ENCODE measurements at regions not wholly inside any gene's neighbourhood (a gene's known extent, or its start where the extent isn't known, plus 50 kb on each side); places are given as distances from the start of the nearest gene placed in this dataset.

- peaks cover 0 to 3% of the 10 kb centered on the region in 2 experiments; a peak in 1 of 5 replicates for H3K27me3 ChIP-seq (ENCODE audit: control insufficient read depth in 1 of 2, insufficient read depth in 2 of 2, low read length in 2 of 2)
- H4K20me1 ChIP-seq (ENCODE audit: insufficient read depth, low read length): no peaks in the 10 kb centered on the region
- H3K36me3 ChIP-seq (replicated peaks in 1 of 2; ENCODE audit: control insufficient read depth in 1 of 2, insufficient read depth in 2 of 2, low read length in 2 of 2): no peaks in the 10 kb centered on the region
- CTCF ChIA-PET (ENCODE audit: low intra/inter-chr PET ratio, low total read pairs): no interaction called here
- no TSS peak for BruUV-seq (replicated peaks)
- H3K4me2 ChIP-seq (ENCODE audit: low read depth, low read length): no peak overlapping the region
- no peak overlapping the region for H3K27ac ChIP-seq (ENCODE audit: extremely low read length, insufficient read depth, low read length)
- in situ Hi-C loops (cut with HindIII; ENCODE audit: extremely low pct_ligation_motif_present, low pct_unique_long_range_greater_than_20kb) (no loop called here), intact Hi-C loops (cut with micrococcal nuclease; ENCODE audit: unreplicated experiment) (no loop called here)
- H3K9me3 ChIP-seq (ENCODE audit: low read length): no peaks in the 10 kb centered on the region
- no peaks in the 10 kb centered on the region for H3K79me2 ChIP-seq (ENCODE audit: insufficient read depth, low read length)
- no peak overlapping the region for H2AFZ ChIP-seq (ENCODE audit: low read length)
- FAIRE-seq (no peak), ATAC-seq (no peak), DNase-seq (ENCODE audit: low spot score) (no peak)
- POLR2A ChIA-PET: no interaction called here
- H3K9ac ChIP-seq (ENCODE audit: insufficient read depth, low read depth, low read length): no peak overlapping the region
- H3K4me3 ChIP-seq (replicated peaks in 1 of 3; ENCODE audit: insufficient read depth in 1 of 3, low read depth in 2 of 3, low read length in 3 of 3): no peak overlapping the region
- peaks cover 18% of the 10 kb centered on the region for H3K4me1 ChIP-seq (ENCODE audit: insufficient read depth, low read length)
- TF ChIP-seq ZFP41 (CRISPR knock-in tag; IDR thresholded peaks at IDR 0.05; ENCODE audit: borderline replicate concordance): no peak
- no peak for TF ChIP-seq FOXP1 (IDR thresholded peaks at IDR 0.05)
- no peak for TF ChIP-seq FOXP1 (CRISPR knock-in tag; IDR thresholded peaks at IDR 0.05)
- TF ChIP-seq RERE (CRISPR knock-in tag; IDR thresholded peaks at IDR 0.05; ENCODE audit: low read depth): no peak
- 42% methylated on average over 4 of the region's 4 CpGs for WGBS (ENCODE audit: low lambda C conversion rate)
Observed at GRCh38 chr3:160090653-160091052, 102.0 kb downstream of the IL12A start.

- no TSS peak for BruUV-seq (replicated peaks)
- no peak overlapping the region for H3K9ac ChIP-seq (ENCODE audit: insufficient read depth, low read depth, low read length)
- no peak overlapping the region for H2AFZ ChIP-seq (ENCODE audit: low read length)
- H3K27me3 ChIP-seq (ENCODE audit: control insufficient read depth in 1 of 2, insufficient read depth in 2 of 2, low read length in 2 of 2): peaks cover 0 to 3% of the 10 kb centered on the region in 2 experiments; a peak in 1 of 5 replicates
- no peak overlapping the region for H3K27ac ChIP-seq (ENCODE audit: extremely low read length, insufficient read depth, low read length)
- no peak for DNase-seq (ENCODE audit: low spot score)
- in situ Hi-C loops (cut with HindIII; ENCODE audit: extremely low pct_ligation_motif_present, low pct_unique_long_range_greater_than_20kb): no loop called here
- ATAC-seq: no peak; the same call in 2 of the 3 replicates
- 2% methylated on average over 4 of the region's 4 CpGs for WGBS (ENCODE audit: low lambda C conversion rate)
- intact Hi-C loops (cut with micrococcal nuclease; ENCODE audit: unreplicated experiment): no loop called here
- ChIA-PET POLR2A (no interaction called here), CTCF (ENCODE audit: low intra/inter-chr PET ratio, low total read pairs) (no interaction called here)
- no peak for FAIRE-seq
- no peaks in the 10 kb centered on the region for H3K36me3 ChIP-seq (replicated peaks in 1 of 2; ENCODE audit: control insufficient read depth in 1 of 2, insufficient read depth in 2 of 2, low read length in 2 of 2)
- H3K79me2 ChIP-seq (ENCODE audit: insufficient read depth, low read length): no peaks in the 10 kb centered on the region
- 0 out of 2 replicates have a peak, but pooled peaks have one; percentile 15 for TF ChIP-seq ZNF644 (CRISPR knock-in tag; IDR thresholded peaks at IDR 0.05; ENCODE audit: low read depth)
- TF ChIP-seq NR2F6 (IDR thresholded peaks at IDR 0.05): no peak
- TF ChIP-seq NR2F6 (CRISPR knock-in tag; IDR thresholded peaks at IDR 0.05): 0 out of 2 replicates have a peak, but pooled peaks have one; percentile 8
- no peak for TF ChIP-seq CEBPB (IDR thresholded peaks at IDR 0.05; ENCODE audit: borderline replicate concordance, low read depth, low read length)
- TF ChIP-seq RARA (CRISPR knock-in tag; IDR thresholded peaks at IDR 0.05): 0 out of 2 replicates have a peak, but pooled peaks have one; percentile 9
- H3K4me1 ChIP-seq (ENCODE audit: insufficient read depth, low read length): peaks cover 18% of the 10 kb centered on the region
- no peaks in the 10 kb centered on the region for H4K20me1 ChIP-seq (ENCODE audit: insufficient read depth, low read length)
- H3K4me2 ChIP-seq (ENCODE audit: low read depth, low read length): no peak overlapping the region
- no peaks in the 10 kb centered on the region for H3K9me3 ChIP-seq (ENCODE audit: low read length)
- no peak overlapping the region for H3K4me3 ChIP-seq (replicated peaks in 1 of 3; ENCODE audit: insufficient read depth in 1 of 3, low read depth in 2 of 3, low read length in 3 of 3)
Observed at GRCh38 chr3:160091441-160091840, 102.8 kb downstream of the IL12A start.
